Psoas muscle (tissue), 7 donors: ENCODE measurements at regions not wholly inside any gene's neighbourhood (a gene's known extent, or its start where the extent isn't known, plus 50 kb on each side); places are given as distances from the start of the nearest gene placed in this dataset.

Experiments
- ATAC-seq, 4 donors: fragments of 200-7000 bp; cut with Tn5 transposase; one replicate each; pipeline ENCODE4 v1.9.1; 2020; ENCODE audit warnings: moderate library complexity in 3 of 4, mild to moderate bottlenecking in 2 of 4
- DNase-seq, 2 donors: peaks; one replicate each; pipeline ENCODE4 v3.0.0-alpha.2; 2020
- H3K27ac ChIP-seq: fragments of 200-600 bp; one replicate; pipeline ENCODE4 v1.8.0; 2022
- H3K27me3 ChIP-seq, 3 donors: fragments of 200-600 bp in 1 of 3; one replicate each; pipeline versions ENCODE4 v1.6.1 to v1.8.0; 2013 to 2022; ENCODE audit warnings: low read length in 2 of 3, mild to moderate bottlenecking in 2 of 3, moderate library complexity in 1 of 3; ENCODE audit not compliant: insufficient read depth in 3 of 3
- H3K36me3 ChIP-seq, 2 donors: fragments of 200-600 bp in 1 of 2; one replicate each; pipeline versions ENCODE4 v1.6.1 to v1.8.0; 2013 to 2022; ENCODE audit warnings: low read depth in 1 of 2, mild to moderate bottlenecking in 1 of 2, moderate library complexity in 1 of 2; ENCODE audit not compliant: insufficient read depth in 1 of 2
- H3K4me1 ChIP-seq: fragments of 200-600 bp; one replicate; pipeline ENCODE4 v1.8.0; 2022
- H3K4me3 ChIP-seq: fragments of 200-600 bp; one replicate; pipeline ENCODE4 v1.8.0; 2022; ENCODE audit warnings: mild to moderate bottlenecking
- H3K9me3 ChIP-seq: fragments of 200-600 bp; one replicate; pipeline ENCODE4 v1.8.0; 2022
- WGBS, 3 donors: extraction: QIAGEN DNeasy Blood & Tissue Kit; methylation state at CpG; one replicate each; pipeline versions ENCODE4 v1.1.6 to v1.1.7; 2013; 5-methylcytosine and 5-hydroxymethylcytosine counted together
- intact Hi-C, 2 donors: fragments of 100-400 bp; cut with DNase I; formaldehyde crosslinking; loops; one replicate each; pipeline versions ENCODE4 v1.11.0 to v1.14.2; 2022
- TF ChIP-seq, protein P1 (sequence below): fragments of 200-600 bp; IDR thresholded peaks from one replicate; pipeline ENCODE4 v1.8.0; 2022; ENCODE audit warnings: antibody characterized with exemption
- donor health status: healthy with polysubstance abuse.
- donor health status: DM: no; HTN: no; CAD: no; lungs with moderate emphysema.
- donor health status: Bipolar disorder and iron deficiency.
- donor health status: healthy.
- donor health status: DM: yes; HTN: yes; CAD: no.
- donor health status: DM: no; HTN: no; CAD: no.
- donor health status: DM: yes; HTN: yes; CAD: no.

DNA sequence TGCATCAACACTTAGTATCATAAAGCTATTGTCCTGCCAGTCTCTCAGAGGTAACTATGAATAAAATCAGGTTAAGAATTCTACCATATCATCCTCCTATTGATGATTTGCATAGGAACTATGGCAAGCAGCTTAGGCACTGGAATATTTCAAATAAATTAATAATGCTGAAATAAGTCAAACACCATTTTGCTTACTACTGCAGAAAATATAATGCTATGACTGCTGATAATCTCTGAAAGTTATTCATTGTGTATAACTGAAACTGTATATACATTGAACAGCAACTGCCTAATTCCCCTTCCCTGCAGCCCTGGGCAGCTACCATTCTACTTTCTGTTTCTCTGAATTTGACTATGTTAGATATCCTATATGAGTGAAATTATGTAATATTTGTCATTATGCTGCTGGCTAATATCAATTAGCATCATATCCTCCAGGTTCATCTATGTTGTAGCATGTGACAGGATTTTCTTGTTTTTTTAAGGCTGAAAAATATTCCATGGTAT lies 318.8 kb upstream of the SGCG start:
- H3K4me3 ChIP-seq, result no peak overlapping the region
- DNase-seq (no peak), ATAC-seq (no peak)
- H3K27ac ChIP-seq, result no peak overlapping the region
- no peaks in the 10 kb centered on the region for H3K36me3 ChIP-seq
- H3K4me1 ChIP-seq, result no peaks in the 10 kb centered on the region
- no peaks in the 10 kb centered on the region for H3K9me3 ChIP-seq
- no peaks in the 10 kb centered on the region for H3K27me3 ChIP-seq
- intact Hi-C loops, result no loop called here
- TF ChIP-seq, protein P1, sequence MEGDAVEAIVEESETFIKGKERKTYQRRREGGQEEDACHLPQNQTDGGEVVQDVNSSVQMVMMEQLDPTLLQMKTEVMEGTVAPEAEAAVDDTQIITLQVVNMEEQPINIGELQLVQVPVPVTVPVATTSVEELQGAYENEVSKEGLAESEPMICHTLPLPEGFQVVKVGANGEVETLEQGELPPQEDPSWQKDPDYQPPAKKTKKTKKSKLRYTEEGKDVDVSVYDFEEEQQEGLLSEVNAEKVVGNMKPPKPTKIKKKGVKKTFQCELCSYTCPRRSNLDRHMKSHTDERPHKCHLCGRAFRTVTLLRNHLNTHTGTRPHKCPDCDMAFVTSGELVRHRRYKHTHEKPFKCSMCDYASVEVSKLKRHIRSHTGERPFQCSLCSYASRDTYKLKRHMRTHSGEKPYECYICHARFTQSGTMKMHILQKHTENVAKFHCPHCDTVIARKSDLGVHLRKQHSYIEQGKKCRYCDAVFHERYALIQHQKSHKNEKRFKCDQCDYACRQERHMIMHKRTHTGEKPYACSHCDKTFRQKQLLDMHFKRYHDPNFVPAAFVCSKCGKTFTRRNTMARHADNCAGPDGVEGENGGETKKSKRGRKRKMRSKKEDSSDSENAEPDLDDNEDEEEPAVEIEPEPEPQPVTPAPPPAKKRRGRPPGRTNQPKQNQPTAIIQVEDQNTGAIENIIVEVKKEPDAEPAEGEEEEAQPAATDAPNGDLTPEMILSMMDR, result no peak

DNA sequence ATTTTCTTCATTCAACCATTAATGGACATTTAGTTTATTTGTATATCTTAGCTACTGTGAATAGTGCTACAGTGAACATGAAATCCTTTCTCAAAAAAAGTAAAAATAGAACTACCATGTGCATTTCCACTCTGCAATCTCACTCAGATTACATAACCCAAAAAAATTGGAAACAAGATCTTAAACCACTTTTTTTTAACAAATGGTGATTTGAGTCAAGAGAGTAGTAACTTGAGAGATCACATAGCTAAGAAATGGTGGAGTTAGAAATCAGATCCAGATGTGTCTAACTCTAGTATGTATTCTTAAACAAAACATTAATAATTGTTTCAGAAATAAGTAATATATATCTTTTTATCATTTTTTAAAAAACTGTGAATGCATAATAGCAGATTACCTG lies 318.3 kb upstream of the SGCG start:
- Histone ChIP-seq H3K4me3 (no peak overlapping the region), H3K9me3 (no peaks in the 10 kb centered on the region), H3K36me3 (no peaks in the 10 kb centered on the region), H3K27me3 (no peaks in the 10 kb centered on the region), H3K4me1 (no peaks in the 10 kb centered on the region), H3K27ac (no peak overlapping the region)
- intact Hi-C loops, result no loop called here
- TF ChIP-seq, protein P1, result no peak
- DNase-seq, result no peak
- no peak for ATAC-seq

DNA sequence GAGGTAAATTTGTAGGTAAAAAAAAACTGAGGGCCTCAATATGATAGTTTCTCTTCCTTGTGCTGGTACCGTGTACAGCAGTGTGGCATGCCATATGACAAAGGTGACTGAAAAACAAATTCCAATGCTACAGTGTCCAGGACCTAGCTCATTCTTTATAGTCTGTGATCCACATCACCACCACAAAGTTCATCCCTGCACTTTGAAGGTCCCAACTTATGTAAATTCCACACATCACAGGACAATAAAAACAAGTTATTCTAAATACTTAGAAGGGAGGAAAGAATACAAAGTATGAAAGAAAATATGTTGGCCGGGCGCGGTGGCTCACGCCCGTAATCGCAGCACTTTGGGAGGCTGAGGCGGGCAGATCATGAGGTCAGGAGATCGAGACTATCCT lies 314.6 kb upstream of the SGCG start:
- H3K4me1 ChIP-seq, result no peaks in the 10 kb centered on the region
- no peak overlapping the region for H3K27ac ChIP-seq
- ATAC-seq (no peak), DNase-seq (no peak)
- H3K36me3 ChIP-seq, result no peaks in the 10 kb centered on the region
- H3K4me3 ChIP-seq, result no peak overlapping the region
- intact Hi-C loops, result no loop called here
- TF ChIP-seq, protein P1, result no peak
- no peaks in the 10 kb centered on the region for H3K27me3 ChIP-seq
- 94 to 97% (median 97%) methylated on average over 9 of the region's 9 CpGs for WGBS, 3 donors
- H3K9me3 ChIP-seq, result no peaks in the 10 kb centered on the region

DNA sequence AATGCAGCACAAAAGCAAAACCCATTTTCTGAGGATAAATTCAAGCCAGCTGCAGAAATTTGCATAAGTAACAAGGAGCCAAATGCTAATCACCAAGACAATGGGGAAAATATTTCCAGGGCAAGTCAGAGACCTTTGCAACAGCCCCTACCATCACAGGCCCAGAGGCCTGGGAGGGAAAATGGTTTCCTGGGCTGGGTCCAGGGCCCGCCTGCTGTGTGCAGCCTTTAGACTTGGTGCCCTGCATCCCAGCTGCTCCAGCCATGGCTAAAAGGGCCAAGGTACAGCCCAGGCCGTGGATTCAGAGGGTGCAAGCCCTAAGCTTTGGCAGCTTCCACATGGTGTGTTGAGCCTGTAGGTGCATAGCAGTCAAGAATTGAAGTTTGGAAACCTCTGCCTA lies 309.5 kb upstream of the SGCG start:
- Histone ChIP-seq H3K27ac (no peak overlapping the region), H3K27me3 (no peaks in the 10 kb centered on the region), H3K9me3 (no peaks in the 10 kb centered on the region), H3K36me3 (no peaks in the 10 kb centered on the region), H3K4me1 (no peaks in the 10 kb centered on the region), H3K4me3 (no peak overlapping the region)
- DNase-seq, result no peak
- intact Hi-C loops, result no loop called here
- 60 to 68% (median 63%) methylated on average over 2 of the region's 2 CpGs for WGBS, 3 donors
- no peak for ATAC-seq
- TF ChIP-seq, protein P1, result no peak

DNA sequence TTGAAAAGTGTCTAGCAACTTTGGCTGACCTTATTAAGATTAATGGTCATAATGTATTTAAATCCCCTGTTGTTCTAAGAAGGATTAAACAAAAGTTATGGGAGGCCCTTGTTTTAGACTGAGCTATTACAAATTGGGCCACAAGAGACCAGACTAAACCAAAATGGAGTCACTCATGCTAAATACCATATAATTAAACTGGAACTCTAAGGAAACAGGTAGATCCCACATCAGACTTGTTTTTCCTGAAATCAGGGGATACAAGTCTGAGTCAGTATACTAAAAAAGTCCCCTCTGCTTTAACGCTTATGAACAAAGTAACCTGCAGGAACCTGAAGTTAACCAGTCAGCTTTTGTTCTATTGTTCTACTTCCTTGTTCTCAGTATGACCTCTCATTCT lies 305.9 kb upstream of the SGCG start:
- 46 to 79% (median 68%) methylated on average over 1 of the region's 1 CpG for WGBS, 3 donors
- no peaks in the 10 kb centered on the region for H3K4me1 ChIP-seq
- TF ChIP-seq, protein P1, result no peak
- intact Hi-C loops, result no loop called here
- no peaks in the 10 kb centered on the region for H3K9me3 ChIP-seq
- H3K36me3 ChIP-seq, result no peaks in the 10 kb centered on the region
- no peak overlapping the region for H3K27ac ChIP-seq
- no peak overlapping the region for H3K4me3 ChIP-seq
- DNase-seq, result no peak
- no peak for ATAC-seq
- no peaks in the 10 kb centered on the region for H3K27me3 ChIP-seq
